Retinal pigment epithelial cell (primary cell): ENCODE measurements at regions not wholly inside any gene's neighbourhood (a gene's known extent, or its start where the extent isn't known, plus 50 kb on each side); places are given as distances from the start of the nearest gene placed in this dataset.

ENCODE experiments used
- DNase-seq: peaks from one replicate; pipeline ENCODE4 v3.0.0-alpha.2; 2010; ENCODE audit warnings: low read depth
- H3K4me3 ChIP-seq: 2 replicates; pipeline ENCODE4 v1.5.1; 2011; ENCODE audit warnings: mild to moderate bottlenecking, low read length, control low read depth, moderate library complexity
- CTCF ChIP-seq: conservative IDR thresholded peaks from 2 replicates; pipeline ENCODE4 v1.5.1; 2011; ENCODE audit warnings: low read depth, low read length, control low read depth, inconsistent platforms

- no peak overlapping the region for H3K4me3 ChIP-seq
- TF ChIP-seq CTCF = no peak
- DNase-seq = no peak
These were observed 245.4 kb upstream of the CHRM3 start for GRCh38 chr1:239140968-239141367.

GRCh38 chr1:239139801-239140200 is 246.6 kb upstream of the CHRM3 start:
- DNase-seq = no peak
- no peak overlapping the region for H3K4me3 ChIP-seq
- TF ChIP-seq CTCF = no peak

GRCh38 chr1:239128541-239128940 is 257.8 kb upstream of the CHRM3 start:
- TF ChIP-seq CTCF = no peak
- peak; percentile 17 for DNase-seq
- no peak overlapping the region for H3K4me3 ChIP-seq

GRCh38 chr1:239126884-239127283 is 259.5 kb upstream of the CHRM3 start:
- no peak for DNase-seq
- H3K4me3 ChIP-seq = no peak overlapping the region
- no peak for TF ChIP-seq CTCF

- no peak overlapping the region for H3K4me3 ChIP-seq
- no peak for DNase-seq
- no peak for TF ChIP-seq CTCF
These were observed 260.5 kb upstream of the CHRM3 start for GRCh38 chr1:239125893-239126292.

GRCh38 chr1:239125027-239125426 is 261.3 kb upstream of the CHRM3 start:
- no peak for DNase-seq
- H3K4me3 ChIP-seq = no peak overlapping the region
- no peak for TF ChIP-seq CTCF

- no peak for DNase-seq
- TF ChIP-seq CTCF = no peak
- H3K4me3 ChIP-seq = no peak overlapping the region
These were observed 263.1 kb upstream of the CHRM3 start for GRCh38 chr1:239123260-239123659.
